Sigmoid colon (tissue), 6 donors: ENCODE measurements at regions not wholly inside any gene's neighbourhood (a gene's known extent, or its start where the extent isn't known, plus 50 kb on each side); places are given as distances from the start of the nearest gene placed in this dataset.

ENCODE experiments used
- DNase-seq: peaks from one replicate; pipeline ENCODE4 v3.0.0-alpha.2; 2019
- H3K27ac ChIP-seq, 4 donors: fragments of 200-600 bp; sonication (generic); one replicate each; pipeline ENCODE4 v1.5.1; 2016 to 2019; ENCODE audit warnings: mild to moderate bottlenecking in 1 of 4
- H3K27me3 ChIP-seq, 3 donors: fragments of 200-600 bp; sonication (generic); one replicate each; pipeline ENCODE4 v1.5.1; 2019; ENCODE audit warnings: mild to moderate bottlenecking in 1 of 3
- H3K36me3 ChIP-seq, 4 donors: fragments of 200-600 bp; sonication (generic); one replicate each; pipeline ENCODE4 v1.5.1; 2016 to 2019
- H3K4me1 ChIP-seq, 4 donors: fragments of 200-600 bp; sonication (generic); one replicate each; pipeline ENCODE4 v1.5.1; 2017 to 2019
- H3K4me3 ChIP-seq, 4 donors: fragments of 200-600 bp; sonication (generic); one replicate each; pipeline ENCODE4 v1.5.1; 2017 to 2019; ENCODE audit warnings: mild to moderate bottlenecking in 2 of 4, moderate library complexity in 1 of 4
- H3K9me3 ChIP-seq, 4 donors: fragments of 200-600 bp in 3 of 4; sonication (generic) in 3 of 4; one replicate each; pipeline versions ENCODE4 v1.5.1 to v1.6.1; 2013 to 2019
- CTCF ChIP-seq, 4 experiments: fragments of 450-650 bp in 3 of 4; fragments of 200-600 bp in 1 of 4; IDR thresholded peaks; one replicate each; pipeline ENCODE4 v1.5.1; 2016 to 2019; ENCODE audit warnings: antibody characterized with exemption in 4 of 4, mild to moderate bottlenecking in 3 of 4, moderate library complexity in 2 of 4
- EP300 ChIP-seq, 4 donors: sonication (generic); formaldehyde crosslinking; IDR thresholded peaks; one replicate each; pipeline ENCODE4 v1.6.1; 2017; ENCODE audit warnings: antibody characterized with exemption in 4 of 4
- POLR2A ChIP-seq, 2 donors: fragments of 450-650 bp; IDR thresholded peaks; one replicate each; pipeline ENCODE4 v1.6.1; 2016; ENCODE audit warnings: antibody characterized with exemption in 2 of 2, mild to moderate bottlenecking in 2 of 2, moderate library complexity in 2 of 2
- POLR2AphosphoS5 ChIP-seq, 4 donors: sonication (generic); formaldehyde crosslinking; IDR thresholded peaks; one replicate each; pipeline ENCODE4 v1.6.1; 2017; ENCODE audit warnings: antibody characterized with exemption in 4 of 4
- WGBS, 2 donors: extraction: QIAGEN DNeasy Blood & Tissue Kit; methylation state at CpG; one replicate each; pipeline ENCODE4 v1.1.7; 2013; 5-methylcytosine and 5-hydroxymethylcytosine counted together
- intact Hi-C: fragments of 100-400 bp; cut with DNase I; formaldehyde crosslinking; loops from one replicate; pipeline ENCODE4 v1.15.1; 2023
- donor health status: healthy with polysubstance abuse.
- donor health status: healthy.

- WGBS, 2 donors: 70 to 90% methylated on average over 4 of the region's 4 CpGs
- intact Hi-C loops: no loop called here
- TF ChIP-seq EP300 (IDR thresholded peaks at IDR 0.05): no peak
- no peak for TF ChIP-seq POLR2A (IDR thresholded peaks at IDR 0.05)
- no peak for TF ChIP-seq POLR2AphosphoS5 (IDR thresholded peaks at IDR 0.05)
- TF ChIP-seq CTCF (IDR thresholded peaks at IDR 0.05): no peak
Measured at GRCh38 chr18:24853076-24853475, 392.6 kb downstream of the HRH4 start.

GRCh38 chr18:24860978-24861680 is 400.7 kb downstream of the HRH4 start:
- 29 to 72% methylated on average over 10 of the region's 10 CpGs for WGBS, 2 donors
- H3K4me3 ChIP-seq: no peak overlapping the region
- H3K9me3 ChIP-seq: no peaks in the 10 kb centered on the region
- intact Hi-C loops: no loop called here
- H3K36me3 ChIP-seq: no peaks in the 10 kb centered on the region
- no peak for DNase-seq
- no peak overlapping the region for H3K27ac ChIP-seq
- no peak for TF ChIP-seq POLR2A (IDR thresholded peaks at IDR 0.05)
- TF ChIP-seq POLR2AphosphoS5 (IDR thresholded peaks at IDR 0.05): no peak
- TF ChIP-seq EP300 (IDR thresholded peaks at IDR 0.05): no peak
- TF ChIP-seq CTCF (IDR thresholded peaks at IDR 0.05): no peak
- no peaks in the 10 kb centered on the region for H3K27me3 ChIP-seq
- H3K4me1 ChIP-seq: no peaks in the 10 kb centered on the region

More at GRCh38 chr18:24853076-24853475, 392.6 kb downstream of the HRH4 start:
- Histone ChIP-seq H3K27ac (no peak overlapping the region), H3K9me3 (no peaks in the 10 kb centered on the region), H3K4me1 (no peaks in the 10 kb centered on the region), H3K36me3 (no peaks in the 10 kb centered on the region), H3K27me3 (no peaks in the 10 kb centered on the region), H3K4me3 (no peak overlapping the region)
- no peak for DNase-seq

GRCh38 chr18:24862201-24862816 is 401.9 kb downstream of the HRH4 start:
- TF ChIP-seq EP300 (IDR thresholded peaks at IDR 0.05) (no peak), CTCF (IDR thresholded peaks at IDR 0.05) (no peak), POLR2AphosphoS5 (IDR thresholded peaks at IDR 0.05) (no peak), POLR2A (IDR thresholded peaks at IDR 0.05) (no peak)
- Histone ChIP-seq H3K27me3 (no peaks in the 10 kb centered on the region), H3K36me3 (no peaks in the 10 kb centered on the region), H3K4me3 (no peak overlapping the region), H3K27ac (no peak overlapping the region), H3K4me1 (no peaks in the 10 kb centered on the region), H3K9me3 (no peaks in the 10 kb centered on the region)
- intact Hi-C loops: no loop called here
- DNase-seq: no peak
- 85 to 89% methylated on average over 18 of the region's 18 CpGs for WGBS, 2 donors

- TF ChIP-seq POLR2A (IDR thresholded peaks at IDR 0.05) (no peak), POLR2AphosphoS5 (IDR thresholded peaks at IDR 0.05) (no peak), EP300 (IDR thresholded peaks at IDR 0.05) (no peak), CTCF (IDR thresholded peaks at IDR 0.05) (no peak)
- no peak overlapping the region for H3K4me3 ChIP-seq
- H3K4me1 ChIP-seq: peaks cover 0 to 17% (median 4%) of the 10 kb centered on the region in 4 donors
- H3K36me3 ChIP-seq: no peaks in the 10 kb centered on the region
- WGBS, 2 donors: 61% methylated on average over 3 of the region's 3 CpGs
- intact Hi-C loops: no loop called here
- H3K27me3 ChIP-seq: no peaks in the 10 kb centered on the region
- no peak for DNase-seq
- no peak overlapping the region for H3K27ac ChIP-seq
- no peaks in the 10 kb centered on the region for H3K9me3 ChIP-seq
Measured at GRCh38 chr18:24868311-24868710, 407.9 kb downstream of the HRH4 start.
